ENCODE measurements at regions not wholly inside any gene's neighbourhood (a gene's known extent, or its start where the extent isn't known, plus 50 kb on each side); places are given as distances from the start of the nearest gene placed in this dataset.

DNA sequence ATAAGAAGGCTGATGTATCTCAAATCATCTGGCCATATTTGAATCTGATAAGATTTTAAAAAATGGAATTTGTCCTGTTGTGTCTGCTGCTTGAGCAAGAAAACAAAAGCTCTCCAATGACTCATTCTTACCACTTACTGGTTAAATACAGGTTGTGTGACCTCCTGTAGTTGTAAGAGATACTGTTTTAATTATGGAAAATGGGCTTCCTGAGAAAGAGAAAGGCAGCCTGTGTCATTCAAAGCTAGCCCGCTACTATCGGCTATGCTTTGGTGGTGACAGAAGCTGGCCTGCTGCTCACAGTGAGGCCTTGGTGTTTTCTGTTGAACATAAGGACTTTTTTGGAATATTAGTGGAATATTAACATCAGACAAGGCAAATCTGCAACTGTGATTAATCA, 1722.1 kb upstream of the PCDH10 start:
- Histone ChIP-seq H3K27ac (ENCODE audit: low read depth in 1 of 2, low read length in 2 of 2) (no peak overlapping the region), H3K36me3 (replicated peaks in 1 of 2; ENCODE audit: control insufficient read depth in 1 of 2, insufficient read depth in 2 of 2, low read length in 2 of 2) (no peaks in the 10 kb centered on the region), H3K9me3 (replicated peaks in 1 of 2; ENCODE audit: control insufficient read depth in 1 of 2, insufficient read depth in 1 of 2, low read length in 2 of 2) (peaks cover 2 to 3% of the 10 kb centered on the region in 2 donors), H2AFZ (ENCODE audit: insufficient read depth, low read depth, low read length, poor library complexity, severe bottlenecking) (no peak overlapping the region), H4K20me1 (ENCODE audit: insufficient read depth, low read length) (no peaks in the 10 kb centered on the region), H3K4me2 (replicated peaks; ENCODE audit: extremely low read depth, low read length, poor library complexity, severe bottlenecking) (no peak overlapping the region), H3K4me3 (replicated peaks in 1 of 3; ENCODE audit: low read depth in 2 of 3, low read length in 3 of 3) (no peak overlapping the region), H3K27me3 (ENCODE audit: control insufficient read depth in 2 of 2, insufficient read depth in 2 of 2, low read length in 2 of 2) (no peaks in the 10 kb centered on the region), H3K79me2 (ENCODE audit: insufficient read depth, low read length) (no peaks in the 10 kb centered on the region), H3K9ac (ENCODE audit: insufficient read depth, low read length, poor library complexity, severe bottlenecking) (no peak overlapping the region), H3K4me1 (ENCODE audit: control insufficient read depth in 1 of 2, insufficient read depth in 2 of 2, low read length in 2 of 2) (no peaks in the 10 kb centered on the region)
- no peak overlapping the region for H3K4me3 Mint-ChIP-seq
- intact Hi-C loops (cut with micrococcal nuclease), result no loop called here
- no peaks in the 10 kb centered on the region for H3K4me1 Mint-ChIP-seq
- H3K27me3 Mint-ChIP-seq (ENCODE audit: low read depth in 3 of 3), result peaks cover 0 to 2% (median 2%) of the 10 kb centered on the region in 3 donors
- H3K36me3 Mint-ChIP-seq, result no peaks in the 10 kb centered on the region
- TF ChIP-seq, protein P1, sequence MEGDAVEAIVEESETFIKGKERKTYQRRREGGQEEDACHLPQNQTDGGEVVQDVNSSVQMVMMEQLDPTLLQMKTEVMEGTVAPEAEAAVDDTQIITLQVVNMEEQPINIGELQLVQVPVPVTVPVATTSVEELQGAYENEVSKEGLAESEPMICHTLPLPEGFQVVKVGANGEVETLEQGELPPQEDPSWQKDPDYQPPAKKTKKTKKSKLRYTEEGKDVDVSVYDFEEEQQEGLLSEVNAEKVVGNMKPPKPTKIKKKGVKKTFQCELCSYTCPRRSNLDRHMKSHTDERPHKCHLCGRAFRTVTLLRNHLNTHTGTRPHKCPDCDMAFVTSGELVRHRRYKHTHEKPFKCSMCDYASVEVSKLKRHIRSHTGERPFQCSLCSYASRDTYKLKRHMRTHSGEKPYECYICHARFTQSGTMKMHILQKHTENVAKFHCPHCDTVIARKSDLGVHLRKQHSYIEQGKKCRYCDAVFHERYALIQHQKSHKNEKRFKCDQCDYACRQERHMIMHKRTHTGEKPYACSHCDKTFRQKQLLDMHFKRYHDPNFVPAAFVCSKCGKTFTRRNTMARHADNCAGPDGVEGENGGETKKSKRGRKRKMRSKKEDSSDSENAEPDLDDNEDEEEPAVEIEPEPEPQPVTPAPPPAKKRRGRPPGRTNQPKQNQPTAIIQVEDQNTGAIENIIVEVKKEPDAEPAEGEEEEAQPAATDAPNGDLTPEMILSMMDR (IDR thresholded peaks at IDR 0.05), result no peak
- WGBS (ENCODE audit: insufficient coverage), result 83% methylated on average over 2 of the region's 2 CpGs
- peaks cover 4 to 8% (median 6%) of the 10 kb centered on the region in 7 donors for H3K9me3 Mint-ChIP-seq
- no peak overlapping the region for H3K27ac Mint-ChIP-seq
- DNase-seq, result no peak

- Histone ChIP-seq H3K79me2 (ENCODE audit: insufficient read depth, low read length) (no peaks in the 10 kb centered on the region), H4K20me1 (ENCODE audit: insufficient read depth, low read length) (no peaks in the 10 kb centered on the region), H3K4me1 (ENCODE audit: control insufficient read depth in 1 of 2, insufficient read depth in 2 of 2, low read length in 2 of 2) (no peaks in the 10 kb centered on the region), H3K9me3 (replicated peaks in 1 of 2; ENCODE audit: control insufficient read depth in 1 of 2, insufficient read depth in 1 of 2, low read length in 2 of 2) (peaks cover 2 to 3% of the 10 kb centered on the region in 2 donors), H3K27ac (ENCODE audit: low read depth in 1 of 2, low read length in 2 of 2) (no peak overlapping the region), H3K4me3 (replicated peaks in 1 of 3; ENCODE audit: low read depth in 2 of 3, low read length in 3 of 3) (no peak overlapping the region), H3K27me3 (ENCODE audit: control insufficient read depth in 2 of 2, insufficient read depth in 2 of 2, low read length in 2 of 2) (no peaks in the 10 kb centered on the region), H3K4me2 (replicated peaks; ENCODE audit: extremely low read depth, low read length, poor library complexity, severe bottlenecking) (no peak overlapping the region), H3K9ac (ENCODE audit: insufficient read depth, low read length, poor library complexity, severe bottlenecking) (no peak overlapping the region), H3K36me3 (replicated peaks in 1 of 2; ENCODE audit: control insufficient read depth in 1 of 2, insufficient read depth in 2 of 2, low read length in 2 of 2) (no peaks in the 10 kb centered on the region), H2AFZ (ENCODE audit: insufficient read depth, low read depth, low read length, poor library complexity, severe bottlenecking) (no peak overlapping the region)
- TF ChIP-seq, protein P1 (IDR thresholded peaks at IDR 0.05), result no peak
- Mint-ChIP-seq H3K27ac (no peak overlapping the region), H3K4me3 (no peak overlapping the region), H3K9me3 (peaks cover 3 to 12% (median 5%) of the 10 kb centered on the region in 7 donors), H3K27me3 (ENCODE audit: low read depth in 3 of 3) (peaks cover 0 to 2% (median 2%) of the 10 kb centered on the region in 3 donors), H3K36me3 (no peaks in the 10 kb centered on the region), H3K4me1 (no peaks in the 10 kb centered on the region)
- WGBS (ENCODE audit: insufficient coverage), result 50% methylated on average over 2 of the region's 3 CpGs
- DNase-seq, result no peak
- intact Hi-C loops (cut with micrococcal nuclease), result no loop called here
These were observed 1718.8 kb upstream of the PCDH10 start for GRCh38 chr4:131430302-131430701.
